Astrocyte (in vitro differentiated cells and primary cell): ENCODE measurements at regions not wholly inside any gene's neighbourhood (a gene's known extent, or its start where the extent isn't known, plus 50 kb on each side); places are given as distances from the start of the nearest gene placed in this dataset.

Experiments used
- DNase-seq: peaks from one replicate; pipeline ENCODE4 v3.0.0-alpha.2; 2010; ENCODE audit warnings: low read depth
- FAIRE-seq: peaks from 2 replicates; lab custom pipeline; 2011; peaks lifted over from hg19 to GRCh38; lab: Jason Lieb, UNC
- H2AFZ ChIP-seq: 2 replicates; pipeline ENCODE4 v1.6.0; 2012; ENCODE audit warnings: low read depth, low read length, inconsistent platforms
- H3K27ac ChIP-seq: 2 replicates; pipeline ENCODE4 v1.5.1; 2011; ENCODE audit warnings: low read depth, low read length, inconsistent platforms
- H3K27me3 ChIP-seq: 2 replicates; pipeline ENCODE4 v1.6.0; 2011; ENCODE audit warnings: low read length, inconsistent platforms; ENCODE audit not compliant: insufficient read depth
- H3K36me3 ChIP-seq: 2 replicates; pipeline ENCODE4 v1.5.1; 2011; ENCODE audit warnings: low read length, inconsistent platforms; ENCODE audit not compliant: insufficient read depth
- H3K4me1 ChIP-seq: 2 replicates; pipeline ENCODE4 v1.5.1; 2011; ENCODE audit warnings: low read length, inconsistent platforms; ENCODE audit not compliant: insufficient read depth
- H3K4me2 ChIP-seq: 2 replicates; pipeline ENCODE4 v1.6.0; 2012; ENCODE audit warnings: low read length, inconsistent platforms
- H3K4me3 ChIP-seq: 2 replicates; pipeline ENCODE4 v1.5.1; 2011; ENCODE audit warnings: low read depth, mild to moderate bottlenecking, low read length, inconsistent platforms; ENCODE audit not compliant: insufficient read depth
- H3K79me2 ChIP-seq: 2 replicates; pipeline ENCODE4 v1.6.0; 2012; ENCODE audit warnings: mild to moderate bottlenecking, low read length, inconsistent platforms; ENCODE audit not compliant: insufficient read depth
- H3K9ac ChIP-seq: 2 replicates; pipeline ENCODE4 v1.6.0; 2012; ENCODE audit warnings: mild to moderate bottlenecking, low read length, inconsistent platforms
- H3K9me3 ChIP-seq: 2 replicates; pipeline ENCODE4 v1.5.1; 2012; ENCODE audit warnings: low read depth, mild to moderate bottlenecking, low read length, inconsistent platforms; ENCODE audit not compliant: insufficient read depth
- H4K20me1 ChIP-seq: 2 replicates; pipeline ENCODE4 v1.6.0; 2012; ENCODE audit warnings: low read length, inconsistent platforms; ENCODE audit not compliant: insufficient read depth
- H3K27ac Mint-ChIP-seq: one replicate; pipeline ENCODE4 v1.8.0; 2021; ENCODE audit warnings: mild to moderate bottlenecking, mixed read lengths; ENCODE audit not compliant: unreplicated experiment
- H3K27me3 Mint-ChIP-seq: one replicate; pipeline ENCODE4 v1.8.0; 2021; ENCODE audit warnings: low read depth, mixed read lengths; ENCODE audit not compliant: unreplicated experiment
- H3K36me3 Mint-ChIP-seq: one replicate; pipeline ENCODE4 v1.8.0; 2021; ENCODE audit warnings: low read depth, mixed read lengths; ENCODE audit not compliant: unreplicated experiment
- H3K4me1 Mint-ChIP-seq: one replicate; pipeline ENCODE4 v1.8.0; 2021; ENCODE audit warnings: low read depth, mixed read lengths; ENCODE audit not compliant: unreplicated experiment
- H3K4me3 Mint-ChIP-seq: one replicate; pipeline ENCODE4 v1.8.0; 2021; ENCODE audit warnings: mild to moderate bottlenecking, moderate library complexity, mixed read lengths; ENCODE audit not compliant: unreplicated experiment
- H3K9me3 Mint-ChIP-seq: one replicate; pipeline ENCODE4 v1.8.0; 2021; ENCODE audit warnings: mild to moderate bottlenecking, mixed read lengths; ENCODE audit not compliant: unreplicated experiment
- EZH2 ChIP-seq: IDR thresholded peaks from 2 replicates; pipeline ENCODE4 v1.6.1; 2012; ENCODE audit warnings: mild to moderate bottlenecking, low read length, inconsistent platforms; ENCODE audit not compliant: insufficient read depth
- TF ChIP-seq, protein P1 (sequence below): IDR thresholded peaks from 2 replicates; pipeline ENCODE4 v1.5.1; 2011; ENCODE audit warnings: low read depth, mild to moderate bottlenecking, inconsistent platforms, low read length, moderate library complexity; ENCODE audit not compliant: insufficient read depth

- DNase-seq, result no peak
- H3K4me3 Mint-ChIP-seq, result no peak overlapping the region
- no peak for TF ChIP-seq EZH2
- TF ChIP-seq, protein P1, sequence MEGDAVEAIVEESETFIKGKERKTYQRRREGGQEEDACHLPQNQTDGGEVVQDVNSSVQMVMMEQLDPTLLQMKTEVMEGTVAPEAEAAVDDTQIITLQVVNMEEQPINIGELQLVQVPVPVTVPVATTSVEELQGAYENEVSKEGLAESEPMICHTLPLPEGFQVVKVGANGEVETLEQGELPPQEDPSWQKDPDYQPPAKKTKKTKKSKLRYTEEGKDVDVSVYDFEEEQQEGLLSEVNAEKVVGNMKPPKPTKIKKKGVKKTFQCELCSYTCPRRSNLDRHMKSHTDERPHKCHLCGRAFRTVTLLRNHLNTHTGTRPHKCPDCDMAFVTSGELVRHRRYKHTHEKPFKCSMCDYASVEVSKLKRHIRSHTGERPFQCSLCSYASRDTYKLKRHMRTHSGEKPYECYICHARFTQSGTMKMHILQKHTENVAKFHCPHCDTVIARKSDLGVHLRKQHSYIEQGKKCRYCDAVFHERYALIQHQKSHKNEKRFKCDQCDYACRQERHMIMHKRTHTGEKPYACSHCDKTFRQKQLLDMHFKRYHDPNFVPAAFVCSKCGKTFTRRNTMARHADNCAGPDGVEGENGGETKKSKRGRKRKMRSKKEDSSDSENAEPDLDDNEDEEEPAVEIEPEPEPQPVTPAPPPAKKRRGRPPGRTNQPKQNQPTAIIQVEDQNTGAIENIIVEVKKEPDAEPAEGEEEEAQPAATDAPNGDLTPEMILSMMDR, result no peak
- Histone ChIP-seq H3K9ac (no peak overlapping the region), H3K79me2 (no peaks in the 10 kb centered on the region), H3K27ac (no peak overlapping the region), H3K27me3 (peaks cover 23% of the 10 kb centered on the region), H3K4me3 (no peak overlapping the region), H3K9me3 (no peaks in the 10 kb centered on the region), H3K36me3 (no peaks in the 10 kb centered on the region), H3K4me1 (peaks cover 13% of the 10 kb centered on the region), H2AFZ (no peak overlapping the region), H3K4me2 (no peak overlapping the region), H4K20me1 (no peaks in the 10 kb centered on the region)
- peaks cover 4% of the 10 kb centered on the region for H3K9me3 Mint-ChIP-seq
- H3K27ac Mint-ChIP-seq, result no peak overlapping the region
- no peaks in the 10 kb centered on the region for H3K36me3 Mint-ChIP-seq
- FAIRE-seq, result no peak
- peaks cover 9% of the 10 kb centered on the region for H3K27me3 Mint-ChIP-seq
- peaks cover 7% of the 10 kb centered on the region for H3K4me1 Mint-ChIP-seq
Observed at GRCh38 chr16:73234496-73234895, 186.6 kb upstream of the ZFHX3 start.

- no peak overlapping the region for H3K27ac ChIP-seq
- H4K20me1 ChIP-seq, result no peaks in the 10 kb centered on the region
- TF ChIP-seq, protein P1, result no peak
- no peak for TF ChIP-seq EZH2
- peak overlapping the region; percentile 94 for H3K4me2 ChIP-seq
- H3K27me3 ChIP-seq, result peaks cover 23% of the 10 kb centered on the region
- no peaks in the 10 kb centered on the region for H3K9me3 ChIP-seq
- peaks cover 9% of the 10 kb centered on the region for H3K27me3 Mint-ChIP-seq
- H3K27ac Mint-ChIP-seq, result no peak overlapping the region
- H3K9me3 Mint-ChIP-seq, result peaks cover 4% of the 10 kb centered on the region
- H3K36me3 ChIP-seq, result no peaks in the 10 kb centered on the region
- peak; percentile 6 for DNase-seq
- no peaks in the 10 kb centered on the region for H3K36me3 Mint-ChIP-seq
- H2AFZ ChIP-seq, result no peak overlapping the region
- H3K4me3 ChIP-seq, result no peak overlapping the region
- FAIRE-seq, result no peak
- no peak overlapping the region for H3K4me3 Mint-ChIP-seq
- H3K79me2 ChIP-seq, result no peaks in the 10 kb centered on the region
- peaks cover 7% of the 10 kb centered on the region for H3K4me1 Mint-ChIP-seq
- peaks cover 16% of the 10 kb centered on the region for H3K4me1 ChIP-seq
- H3K9ac ChIP-seq, result no peak overlapping the region
Observed at GRCh38 chr16:73233846-73234424, 186.0 kb upstream of the ZFHX3 start.

DNA sequence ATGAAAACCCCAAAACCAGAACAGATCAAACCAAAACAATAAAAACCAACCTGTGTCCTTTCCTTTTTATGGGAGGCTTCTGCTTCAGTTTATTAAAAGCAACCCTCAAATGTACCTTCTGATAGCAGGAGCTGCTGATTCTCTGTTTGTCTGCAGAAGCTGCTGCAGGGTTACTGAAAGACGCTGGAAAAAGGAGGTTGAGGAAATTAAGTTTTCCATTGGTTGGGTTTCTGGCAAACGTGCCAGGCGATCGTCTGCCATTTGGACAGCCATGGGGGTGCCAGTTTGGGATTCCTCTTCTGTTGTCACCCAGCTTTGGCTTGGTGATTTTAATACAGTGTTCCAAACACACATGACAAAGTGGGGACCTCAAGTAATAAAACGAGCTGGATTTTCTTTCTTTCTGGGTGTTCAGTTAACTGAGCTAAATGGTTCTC is 185.4 kb upstream of the ZFHX3 start:
- Histone ChIP-seq H4K20me1 (no peaks in the 10 kb centered on the region), H3K9me3 (no peaks in the 10 kb centered on the region), H3K36me3 (no peaks in the 10 kb centered on the region), H3K4me3 (peak overlapping the region; percentile 66), H2AFZ (no peak overlapping the region), H3K79me2 (no peaks in the 10 kb centered on the region), H3K4me1 (peaks cover 22% of the 10 kb centered on the region), H3K27me3 (peaks cover 23% of the 10 kb centered on the region), H3K27ac (no peak overlapping the region), H3K4me2 (peak overlapping the region; percentile 94), H3K9ac (peak overlapping the region; percentile 85)
- Mint-ChIP-seq H3K4me1 (peaks cover 11% of the 10 kb centered on the region), H3K9me3 (peaks cover 4% of the 10 kb centered on the region), H3K36me3 (no peaks in the 10 kb centered on the region), H3K27me3 (peaks cover 9% of the 10 kb centered on the region), H3K4me3 (no peak overlapping the region), H3K27ac (no peak overlapping the region)
- FAIRE-seq (no peak), DNase-seq (no peak)
- TF ChIP-seq, protein P1, result no peak
- TF ChIP-seq EZH2, result peak; percentile 2
